ENCODE measurements at regions not wholly inside any gene's neighbourhood (a gene's known extent, or its start where the extent isn't known, plus 50 kb on each side); places are given as distances from the start of the nearest gene placed in this dataset.

- no peak for TF ChIP-seq GATA2 (IDR thresholded peaks at IDR 0.05; ENCODE audit: low read depth, low read length)
- no peak for TF ChIP-seq GATA3 (IDR thresholded peaks at IDR 0.05; ENCODE audit: low read depth, low read length)
Observed at GRCh38 chr16:9434659-9435058, 343.2 kb downstream of the HAPSTR1 start.

All from SH-SY5Y (cell line).